ENCODE measurements at regions not wholly inside any gene's neighbourhood (a gene's known extent, or its start where the extent isn't known, plus 50 kb on each side); places are given as distances from the start of the nearest gene placed in this dataset.

- CTCF ChIA-PET, result no interaction called here
- no peak for DNase-seq (ENCODE audit: low read depth, low spot score)
- Histone ChIP-seq H3K27me3 (ENCODE audit: control insufficient read depth, insufficient read depth, low read length) (no peaks in the 10 kb centered on the region), H3K27ac (ENCODE audit: low read depth, low read length) (no peak overlapping the region), H3K9me3 (ENCODE audit: control insufficient read depth, insufficient read depth, low read length) (no peaks in the 10 kb centered on the region), H3K4me3 (ENCODE audit: low read depth, low read length) (no peak overlapping the region)
- no peak for TF ChIP-seq CTCF (IDR thresholded peaks at IDR 0.05; ENCODE audit: low read depth, low read length)
- POLR2A ChIA-PET, result no interaction called here
These were observed 87.8 kb upstream of the LEF1 start for GRCh38 chr4:108256538-108256937.

- no peak for DNase-seq (ENCODE audit: low read depth, low spot score)
- Histone ChIP-seq H3K27ac (ENCODE audit: low read depth, low read length) (no peak overlapping the region), H3K27me3 (ENCODE audit: control insufficient read depth, insufficient read depth, low read length) (no peaks in the 10 kb centered on the region), H3K4me3 (ENCODE audit: low read depth, low read length) (no peak overlapping the region), H3K9me3 (ENCODE audit: control insufficient read depth, insufficient read depth, low read length) (no peaks in the 10 kb centered on the region)
- ChIA-PET POLR2A (no interaction called here), CTCF (no interaction called here)
- no peak for TF ChIP-seq CTCF (IDR thresholded peaks at IDR 0.05; ENCODE audit: low read depth, low read length)
These were observed 86.5 kb upstream of the LEF1 start for GRCh38 chr4:108255203-108255747.

GRCh38 chr4:108249397-108249796 is 80.7 kb upstream of the LEF1 start:
- H3K27me3 ChIP-seq (ENCODE audit: control insufficient read depth, insufficient read depth, low read length), result no peaks in the 10 kb centered on the region
- no peak overlapping the region for H3K27ac ChIP-seq (ENCODE audit: low read depth, low read length)
- ChIA-PET POLR2A (no interaction called here), CTCF (interaction anchor here (0.6 kb wide), 1 partner anchor 54 kb away, joined by 3 read pairs; no protein-coding TSS in a partner anchor)
- no peak overlapping the region for H3K4me3 ChIP-seq (ENCODE audit: low read depth, low read length)
- no peak for DNase-seq (ENCODE audit: low read depth, low spot score)
- TF ChIP-seq CTCF (IDR thresholded peaks at IDR 0.05; ENCODE audit: low read depth, low read length), result no peak
- H3K9me3 ChIP-seq (ENCODE audit: control insufficient read depth, insufficient read depth, low read length), result no peaks in the 10 kb centered on the region

- ChIA-PET CTCF (no interaction called here), POLR2A (no interaction called here)
- no peak for TF ChIP-seq CTCF (IDR thresholded peaks at IDR 0.05; ENCODE audit: low read depth, low read length)
These were observed 78.8 kb upstream of the LEF1 start for GRCh38 chr4:108247387-108248049.

GRCh38 chr4:108244606-108245005 is 75.9 kb upstream of the LEF1 start:
- DNase-seq (ENCODE audit: low read depth, low spot score), result no peak
- no peak for TF ChIP-seq CTCF (IDR thresholded peaks at IDR 0.05; ENCODE audit: low read depth, low read length)
- Histone ChIP-seq H3K9me3 (ENCODE audit: control insufficient read depth, insufficient read depth, low read length) (no peaks in the 10 kb centered on the region), H3K27me3 (ENCODE audit: control insufficient read depth, insufficient read depth, low read length) (no peaks in the 10 kb centered on the region), H3K27ac (ENCODE audit: low read depth, low read length) (no peak overlapping the region), H3K4me3 (ENCODE audit: low read depth, low read length) (no peak overlapping the region)
- ChIA-PET POLR2A (no interaction called here), CTCF (no interaction called here)

More at GRCh38 chr4:108247387-108248049, 78.8 kb upstream of the LEF1 start:
- Histone ChIP-seq H3K9me3 (ENCODE audit: control insufficient read depth, insufficient read depth, low read length) (no peaks in the 10 kb centered on the region), H3K4me3 (ENCODE audit: low read depth, low read length) (no peak overlapping the region), H3K27ac (ENCODE audit: low read depth, low read length) (no peak overlapping the region), H3K27me3 (ENCODE audit: control insufficient read depth, insufficient read depth, low read length) (no peaks in the 10 kb centered on the region)
- no peak for DNase-seq (ENCODE audit: low read depth, low spot score)
